ENCODE measurements at regions not wholly inside any gene's neighbourhood (a gene's known extent, or its start where the extent isn't known, plus 50 kb on each side); places are given as distances from the start of the nearest gene placed in this dataset.

DNA sequence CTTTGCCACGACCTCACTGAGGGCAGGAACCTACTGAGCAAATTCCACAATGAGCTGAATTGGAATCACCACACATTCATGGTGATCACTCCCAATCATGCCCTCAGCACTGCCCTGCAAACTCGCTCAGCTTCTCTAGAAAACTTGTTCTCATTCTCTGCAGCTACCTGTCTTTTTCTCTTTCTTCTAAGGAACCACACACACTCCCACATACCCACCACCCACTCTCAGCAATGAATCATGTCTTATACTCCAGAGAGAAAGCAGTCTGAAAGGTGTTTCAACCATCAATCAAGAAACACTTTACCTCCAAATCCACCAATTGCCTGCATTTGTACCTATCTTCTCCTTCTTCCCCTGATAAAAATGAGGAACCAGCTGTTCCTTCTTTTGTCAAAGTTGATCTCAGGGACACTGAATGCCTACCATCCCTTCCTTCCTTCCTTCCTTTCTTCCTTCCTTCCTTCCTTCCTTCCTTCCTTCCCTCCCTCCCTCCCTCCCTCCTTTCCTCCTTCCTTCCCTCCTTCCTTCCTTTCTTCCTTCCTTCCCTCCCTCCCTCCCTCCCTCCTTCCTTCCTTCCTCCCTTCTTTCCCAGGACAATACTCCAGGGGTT, 84.6 kb upstream of the SGK1 start:
- TF ChIP-seq, protein P1, sequence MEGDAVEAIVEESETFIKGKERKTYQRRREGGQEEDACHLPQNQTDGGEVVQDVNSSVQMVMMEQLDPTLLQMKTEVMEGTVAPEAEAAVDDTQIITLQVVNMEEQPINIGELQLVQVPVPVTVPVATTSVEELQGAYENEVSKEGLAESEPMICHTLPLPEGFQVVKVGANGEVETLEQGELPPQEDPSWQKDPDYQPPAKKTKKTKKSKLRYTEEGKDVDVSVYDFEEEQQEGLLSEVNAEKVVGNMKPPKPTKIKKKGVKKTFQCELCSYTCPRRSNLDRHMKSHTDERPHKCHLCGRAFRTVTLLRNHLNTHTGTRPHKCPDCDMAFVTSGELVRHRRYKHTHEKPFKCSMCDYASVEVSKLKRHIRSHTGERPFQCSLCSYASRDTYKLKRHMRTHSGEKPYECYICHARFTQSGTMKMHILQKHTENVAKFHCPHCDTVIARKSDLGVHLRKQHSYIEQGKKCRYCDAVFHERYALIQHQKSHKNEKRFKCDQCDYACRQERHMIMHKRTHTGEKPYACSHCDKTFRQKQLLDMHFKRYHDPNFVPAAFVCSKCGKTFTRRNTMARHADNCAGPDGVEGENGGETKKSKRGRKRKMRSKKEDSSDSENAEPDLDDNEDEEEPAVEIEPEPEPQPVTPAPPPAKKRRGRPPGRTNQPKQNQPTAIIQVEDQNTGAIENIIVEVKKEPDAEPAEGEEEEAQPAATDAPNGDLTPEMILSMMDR (conservative IDR thresholded peaks at IDR 0.05; ENCODE audit: low read length) = no peak
- no peak for TF ChIP-seq EZH2phosphoT487 (IDR thresholded peaks at IDR 0.05; ENCODE audit: borderline replicate concordance)

Measured in Loucy (cell line).